BLaER1 treated with 17β-estradiol and CSF1 and Interleukin-3, amounts not matched to agents 10 nM and 100 nM (cell line): ENCODE measurements at regions not wholly inside any gene's neighbourhood (a gene's known extent, or its start where the extent isn't known, plus 50 kb on each side); places are given as distances from the start of the nearest gene placed in this dataset.
A peak's percentile ranks its signal among the peaks of the same experiment; 100 is the strongest.
"Not testable (repeated sequence)": the region's sequence is repeated elsewhere in the genome, so short reads cannot be mapped to it uniquely, and the experiment has no call there.

Experiments used
- H3K27ac ChIP-seq, 11 experiments: shearing (Covaris generic); formaldehyde crosslinking; 2 replicates each; pipeline ENCODE4 v1.8.1; 2022
- H3K27me3 ChIP-seq, 11 experiments: shearing (Covaris generic); formaldehyde crosslinking; 2 replicates each; pipeline ENCODE4 v1.8.1; 2022
- H3K36me3 ChIP-seq, 11 experiments: shearing (Covaris generic); formaldehyde crosslinking; 2 replicates each; pipeline ENCODE4 v1.8.1; 2022
- H3K4me1 ChIP-seq, 10 experiments: shearing (Covaris generic); formaldehyde crosslinking; 2 replicates each; pipeline ENCODE4 v1.8.1; 2022
- H3K4me2 ChIP-seq, 11 experiments: shearing (Covaris generic); formaldehyde crosslinking; 2 replicates each; pipeline ENCODE4 v1.8.1; 2022
- H3K4me3 ChIP-seq, 10 experiments: shearing (Covaris generic); formaldehyde crosslinking; 2 replicates each; pipeline ENCODE4 v1.8.1; 2022
- H3K9ac ChIP-seq, 11 experiments: shearing (Covaris generic); formaldehyde crosslinking; 2 replicates each; pipeline ENCODE4 v1.8.1; 2022
- H3K9me3 ChIP-seq, 11 experiments: shearing (Covaris generic); formaldehyde crosslinking; replicated peaks in 1 of 11; 2 replicates each; pipeline ENCODE4 v1.8.1; 2022
- H4K20me1 ChIP-seq, 11 experiments: shearing (Covaris generic); formaldehyde crosslinking; 2 replicates each; pipeline ENCODE4 v1.8.1; 2022
- Cebpa-rat ChIP-seq, 11 experiments: shearing (Covaris generic); IDR thresholded peaks; 2 replicates each; pipeline ENCODE4 v1.8.1; 2022

GRCh38 chr22:22752199-22752555, 107.8 kb downstream of the GGTLC2 start:
- no peak overlapping the region for H3K27ac ChIP-seq
- TF ChIP-seq Cebpa-rat (IDR thresholded peaks at IDR 0.05), result no peak
- H4K20me1 ChIP-seq, result no peaks in the 10 kb centered on the region; a peak in 1 of 22 replicates
- no peak overlapping the region for H3K4me3 ChIP-seq
- H3K4me2 ChIP-seq, result peak overlapping the region in 8 of 11 experiments; percentile 41 to 79 (median 56); a peak in 14 of 22 replicates
- H3K9me3 ChIP-seq, result no peaks in the 10 kb centered on the region
- H3K27me3 ChIP-seq, result no peaks in the 10 kb centered on the region
- H3K36me3 ChIP-seq, result no peaks in the 10 kb centered on the region
- peaks cover 22 to 42% (median 27%) of the 10 kb centered on the region in 10 experiments for H3K4me1 ChIP-seq
- no peak overlapping the region for H3K9ac ChIP-seq

GRCh38 chr22:22752556-22753477, 108.4 kb downstream of the GGTLC2 start:
- no peak overlapping the region for H3K4me3 ChIP-seq
- no peaks in the 10 kb centered on the region for H3K9me3 ChIP-seq
- H3K27me3 ChIP-seq, result no peaks in the 10 kb centered on the region
- peak in 4 of 11 experiments; percentile 11 to 45 (median 18); a peak in 2 of 22 replicates for TF ChIP-seq Cebpa-rat (IDR thresholded peaks at IDR 0.05)
- H3K27ac ChIP-seq, result peak overlapping the region in 4 of 11 experiments; percentile 11 to 56 (median 22); a peak in 6 of 22 replicates
- no peaks in the 10 kb centered on the region for H4K20me1 ChIP-seq
- H3K4me1 ChIP-seq, result peaks cover 15 to 36% (median 21%) of the 10 kb centered on the region in 10 experiments
- H3K9ac ChIP-seq, result no peak overlapping the region
- peak overlapping the region; percentile 18 to 79 (median 50); a peak in 19 of 22 replicates for H3K4me2 ChIP-seq
- no peaks in the 10 kb centered on the region for H3K36me3 ChIP-seq

- Histone ChIP-seq H3K4me3 (no peak overlapping the region), H3K9ac (no peak overlapping the region), H3K27me3 (no peaks in the 10 kb centered on the region), H3K36me3 (no peaks in the 10 kb centered on the region), H3K27ac (peak overlapping the region in 3 of 11 experiments; percentile 21 to 56 (median 24); a peak in 4 of 22 replicates), H4K20me1 (no peaks in the 10 kb centered on the region), H3K9me3 (no peaks in the 10 kb centered on the region), H3K4me2 (peak overlapping the region; percentile 18 to 79 (median 50); a peak in 16 of 22 replicates), H3K4me1 (peaks cover 11 to 40% (median 22%) of the 10 kb centered on the region in 10 experiments)
- no peak for TF ChIP-seq Cebpa-rat (IDR thresholded peaks at IDR 0.05)
These were observed 109.3 kb downstream of the GGTLC2 start for GRCh38 chr22:22753526-22754267.

- H3K27me3 ChIP-seq, result no peaks in the 10 kb centered on the region
- no peaks in the 10 kb centered on the region for H3K9me3 ChIP-seq
- H3K4me1 ChIP-seq, result peaks cover 11 to 46% (median 28%) of the 10 kb centered on the region in 10 experiments
- no peak overlapping the region for H3K27ac ChIP-seq
- no peak overlapping the region for H3K4me3 ChIP-seq
- TF ChIP-seq Cebpa-rat (IDR thresholded peaks at IDR 0.05), result no peak
- H4K20me1 ChIP-seq, result no peaks in the 10 kb centered on the region
- no peak overlapping the region for H3K4me2 ChIP-seq
- no peaks in the 10 kb centered on the region for H3K36me3 ChIP-seq
- H3K9ac ChIP-seq, result no peak overlapping the region
These were observed 109.8 kb downstream of the GGTLC2 start for GRCh38 chr22:22754268-22754657.

- no peaks in the 10 kb centered on the region for H3K9me3 ChIP-seq
- no peaks in the 10 kb centered on the region for H3K27me3 ChIP-seq
- H3K9ac ChIP-seq, result no peak overlapping the region
- H3K27ac ChIP-seq, result no peak overlapping the region
- no peak overlapping the region for H3K4me3 ChIP-seq
- H3K4me2 ChIP-seq, result no peak overlapping the region; a peak in 1 of 22 replicates
- peaks cover 11 to 55% (median 37%) of the 10 kb centered on the region in 10 experiments for H3K4me1 ChIP-seq
- no peaks in the 10 kb centered on the region for H4K20me1 ChIP-seq
- TF ChIP-seq Cebpa-rat (IDR thresholded peaks at IDR 0.05), result no peak
- H3K36me3 ChIP-seq, result no peaks in the 10 kb centered on the region
These were observed 110.8 kb downstream of the GGTLC2 start for GRCh38 chr22:22754961-22755777.

GRCh38 chr22:22755778-22756100, 111.3 kb downstream of the GGTLC2 start:
- no peaks in the 10 kb centered on the region for H3K27me3 ChIP-seq
- H3K36me3 ChIP-seq, result no peaks in the 10 kb centered on the region
- no peaks in the 10 kb centered on the region for H3K9me3 ChIP-seq
- no peak overlapping the region for H3K9ac ChIP-seq
- no peak overlapping the region for H3K27ac ChIP-seq
- H4K20me1 ChIP-seq, result no peaks in the 10 kb centered on the region
- peaks cover 11 to 58% (median 38%) of the 10 kb centered on the region in 10 experiments for H3K4me1 ChIP-seq
- no peak overlapping the region for H3K4me3 ChIP-seq
- peak overlapping the region in 1 of 11 experiments; percentile 18; a peak in 1 of 22 replicates for H3K4me2 ChIP-seq
- no peak for TF ChIP-seq Cebpa-rat (IDR thresholded peaks at IDR 0.05)

- no peaks in the 10 kb centered on the region for H4K20me1 ChIP-seq
- no peak overlapping the region for H3K4me3 ChIP-seq
- H3K9ac ChIP-seq, result no peak overlapping the region
- no peaks in the 10 kb centered on the region for H3K27me3 ChIP-seq
- peaks cover 11 to 58% (median 38%) of the 10 kb centered on the region in 10 experiments for H3K4me1 ChIP-seq
- H3K27ac ChIP-seq, result no peak overlapping the region
- no peaks in the 10 kb centered on the region for H3K36me3 ChIP-seq
- TF ChIP-seq Cebpa-rat (IDR thresholded peaks at IDR 0.05), result no peak
- no peaks in the 10 kb centered on the region for H3K9me3 ChIP-seq
- peak overlapping the region in 2 of 11 experiments; percentile 18 to 20; a peak in 2 of 22 replicates for H3K4me2 ChIP-seq
These were observed 111.7 kb downstream of the GGTLC2 start for GRCh38 chr22:22756109-22756508.

GRCh38 chr22:22756551-22757201, 112.3 kb downstream of the GGTLC2 start:
- not testable (repeated sequence) for H3K27ac ChIP-seq, H3K9ac ChIP-seq, H3K9me3 ChIP-seq, H3K36me3 ChIP-seq, H3K27me3 ChIP-seq, H3K4me3 ChIP-seq, H4K20me1 ChIP-seq
- peaks cover 11 to 58% (median 38%) of the 10 kb centered on the region in 10 experiments for H3K4me1 ChIP-seq
- peak overlapping the region in 3 of 11 experiments; percentile 10 to 20 (median 15); a peak in 2 of 22 replicates for H3K4me2 ChIP-seq

- not testable (repeated sequence) for H4K20me1 ChIP-seq, H3K27me3 ChIP-seq, H3K36me3 ChIP-seq, H3K4me3 ChIP-seq, H3K9me3 ChIP-seq, H3K9ac ChIP-seq
- H3K27ac ChIP-seq, result 0 out of 22 replicates have a peak overlapping the region, but pooled peaks of 1 of the 11 experiments have one; percentile 2
- H3K4me2 ChIP-seq, result peak overlapping the region in 7 of 11 experiments; percentile 4 to 60 (median 45); a peak in 13 of 22 replicates
- H3K4me1 ChIP-seq, result peaks cover 2 to 64% (median 37%) of the 10 kb centered on the region in 10 experiments
These were observed 113.8 kb downstream of the GGTLC2 start for GRCh38 chr22:22758101-22758807.
